ENCODE measurements at regions not wholly inside any gene's neighbourhood (a gene's known extent, or its start where the extent isn't known, plus 50 kb on each side); places are given as distances from the start of the nearest gene placed in this dataset.
A peak's percentile ranks its signal among the peaks of the same experiment; 100 is the strongest.

- Histone ChIP-seq H3K27ac (ENCODE audit: low read depth in 1 of 2, low read length in 2 of 2) (peak overlapping the region; percentile 26 to 63), H3K4me1 (ENCODE audit: control insufficient read depth in 4 of 4, insufficient read depth in 4 of 4, low read length in 3 of 4) (peaks cover 7 to 31% (median 22%) of the 10 kb centered on the region in 4 donors), H3K9ac (ENCODE audit: low read depth in 1 of 2, low read length in 2 of 2) (no peak overlapping the region), H3K27me3 (ENCODE audit: control insufficient read depth in 4 of 4, insufficient read depth in 4 of 4, low read length in 3 of 4) (no peaks in the 10 kb centered on the region), H3K9me3 (ENCODE audit: control insufficient read depth in 4 of 4, low read length in 3 of 4) (no peaks in the 10 kb centered on the region), H3K36me3 (ENCODE audit: control insufficient read depth in 4 of 4, insufficient read depth in 3 of 4, low read depth in 1 of 4, low read length in 3 of 4) (no peaks in the 10 kb centered on the region), H3K4me3 (ENCODE audit: low read depth in 1 of 3, low read length in 3 of 3) (no peak overlapping the region)
- TF ChIP-seq HNF4G (IDR thresholded peaks at IDR 0.05) (no peak), MAX (IDR thresholded peaks at IDR 0.05) (no peak), TAF1 (conservative IDR thresholded peaks at IDR 0.05) (no peak), CTCF (IDR thresholded peaks at IDR 0.05; ENCODE audit: low read depth, low read length, missing input control) (no peak), ZBTB33 (IDR thresholded peaks at IDR 0.05) (no peak), RXRA (IDR thresholded peaks at IDR 0.05) (no peak), EGR1 (IDR thresholded peaks at IDR 0.05; ENCODE audit: low read depth in 2 of 2) (no peak), RAD21 (IDR thresholded peaks at IDR 0.05) (no peak), GABPA (IDR thresholded peaks at IDR 0.05 in 1 of 2, conservative IDR thresholded peaks at IDR 0.05 in 1 of 2) (no peak), FOXA2 (IDR thresholded peaks at IDR 0.05) (no peak), NR2F2 (IDR thresholded peaks at IDR 0.05) (no peak), SP1 (IDR thresholded peaks at IDR 0.05) (no peak), REST (IDR thresholded peaks at IDR 0.05) (no peak), YY1 (IDR thresholded peaks at IDR 0.05) (no peak)
- peak; percentile 14 for DNase-seq (ENCODE audit: low spot score)
- 79% methylated on average over 5 of the region's 5 CpGs for WGBS
Observed at GRCh38 chr1:29985606-29985945, 737.8 kb downstream of the MATN1 start.

- Histone ChIP-seq H3K9ac (ENCODE audit: low read depth in 1 of 2, low read length in 2 of 2) (no peak overlapping the region), H3K4me3 (ENCODE audit: low read depth in 1 of 3, low read length in 3 of 3) (no peak overlapping the region), H3K4me1 (ENCODE audit: control insufficient read depth in 4 of 4, insufficient read depth in 4 of 4, low read length in 3 of 4) (peaks cover 7 to 31% (median 22%) of the 10 kb centered on the region in 4 donors), H3K36me3 (ENCODE audit: control insufficient read depth in 4 of 4, insufficient read depth in 3 of 4, low read depth in 1 of 4, low read length in 3 of 4) (no peaks in the 10 kb centered on the region), H3K27me3 (ENCODE audit: control insufficient read depth in 4 of 4, insufficient read depth in 4 of 4, low read length in 3 of 4) (no peaks in the 10 kb centered on the region), H3K27ac (ENCODE audit: low read depth in 1 of 2, low read length in 2 of 2) (peak overlapping the region; percentile 63 to 72), H3K9me3 (ENCODE audit: control insufficient read depth in 4 of 4, low read length in 3 of 4) (no peaks in the 10 kb centered on the region)
- TF ChIP-seq EGR1 (IDR thresholded peaks at IDR 0.05; ENCODE audit: low read depth in 2 of 2), result no peak
- peak in 1 of 2 donors; percentile 26 for TF ChIP-seq HNF4A (conservative IDR thresholded peaks at IDR 0.05)
- peak in 1 of 2 donors; percentile 18 for TF ChIP-seq JUND (IDR thresholded peaks at IDR 0.05)
- TF ChIP-seq RAD21 (IDR thresholded peaks at IDR 0.05), result peak; percentile 9 to 27
- TF ChIP-seq NR2F2 (IDR thresholded peaks at IDR 0.05), result peak; percentile 30
- peak; percentile 68 for TF ChIP-seq REST (IDR thresholded peaks at IDR 0.05)
- TF ChIP-seq RXRA (IDR thresholded peaks at IDR 0.05), result peak; percentile 86 to 88
- no peak for TF ChIP-seq CTCF (IDR thresholded peaks at IDR 0.05; ENCODE audit: low read depth, low read length, missing input control)
- TF ChIP-seq HNF4G (IDR thresholded peaks at IDR 0.05), result no peak
- peak; percentile 68 for TF ChIP-seq SP1 (IDR thresholded peaks at IDR 0.05)
- peak; percentile 11 for TF ChIP-seq FOXA2 (IDR thresholded peaks at IDR 0.05)
- no peak for TF ChIP-seq GABPA (IDR thresholded peaks at IDR 0.05 in 1 of 2, conservative IDR thresholded peaks at IDR 0.05 in 1 of 2)
- 46% methylated on average over 7 of the region's 7 CpGs for WGBS
- DNase-seq (ENCODE audit: low spot score), result no peak
Observed at GRCh38 chr1:29984862-29985605, 738.4 kb downstream of the MATN1 start.
